ENCODE measurements at regions not wholly inside any gene's neighbourhood (a gene's known extent, or its start where the extent isn't known, plus 50 kb on each side); places are given as distances from the start of the nearest gene placed in this dataset.

DNA sequence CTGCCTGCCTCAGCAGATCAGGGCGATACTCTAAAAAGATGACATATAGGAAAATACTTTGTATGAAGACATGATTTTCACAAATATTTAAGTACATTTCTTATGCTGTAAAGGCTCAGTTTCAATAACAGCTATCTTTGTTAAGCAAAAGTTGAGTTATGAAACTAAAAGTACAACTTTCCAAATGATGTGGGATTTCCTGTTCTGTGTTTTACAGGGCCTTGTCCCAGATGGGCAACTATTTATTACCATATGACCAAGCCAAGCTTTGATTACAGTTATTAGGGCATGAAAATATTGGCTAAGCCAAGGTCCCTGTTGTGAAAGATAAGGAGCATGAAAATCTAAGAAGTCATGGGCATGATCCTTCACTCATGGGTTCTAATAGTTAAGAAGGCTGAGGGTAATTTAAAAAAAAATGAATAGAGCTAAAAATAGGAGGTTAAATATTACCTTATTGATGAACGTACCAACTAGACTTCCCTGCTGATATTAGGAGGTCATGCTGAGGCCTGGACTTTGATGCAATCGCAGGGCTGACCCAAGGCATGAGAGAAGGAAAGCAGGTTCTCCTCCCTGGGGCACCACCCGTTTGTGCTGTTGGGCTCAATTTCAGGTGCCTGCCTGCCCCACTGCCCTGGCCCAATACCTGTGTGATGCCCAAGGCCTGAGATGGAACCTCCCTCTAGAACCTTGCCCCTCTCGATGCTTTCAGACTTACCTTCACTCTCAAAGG lies 294.4 kb upstream of the PRDM1 start:
- Histone ChIP-seq H3K4me3 (no peak overlapping the region), H3K27ac (ENCODE audit: low read depth in 1 of 2, low read length in 1 of 2) (no peak overlapping the region), H3K36me3 (ENCODE audit: control insufficient read depth in 4 of 4, insufficient read depth in 4 of 4, low read length in 4 of 4) (no peaks in the 10 kb centered on the region), H3K9me3 (ENCODE audit: control insufficient read depth in 4 of 4, insufficient read depth in 3 of 4, low read length in 3 of 4) (peaks cover 0 to 2% (median 0%) of the 10 kb centered on the region in 4 donors), H3K27me3 (ENCODE audit: control insufficient read depth in 3 of 3, insufficient read depth in 3 of 3, low read length in 2 of 3) (peaks cover 0 to 5% (median 0%) of the 10 kb centered on the region in 3 donors), H3K9ac (ENCODE audit: insufficient read depth in 1 of 2, low read length in 2 of 2) (no peak overlapping the region), H3K4me1 (ENCODE audit: control insufficient read depth in 5 of 5, insufficient read depth in 5 of 5, low read length in 5 of 5) (peaks cover 0 to 26% (median 3%) of the 10 kb centered on the region in 5 donors)
- ATAC-seq (ENCODE audit: insufficient read depth, low FRiP score) (no peak), DNase-seq (peak in 2 of 3 donors; percentile 29 to 62)
- WGBS, 2 donors = 52 to 61% methylated on average over 5 of the region's 5 CpGs
- TF ChIP-seq, protein P1, sequence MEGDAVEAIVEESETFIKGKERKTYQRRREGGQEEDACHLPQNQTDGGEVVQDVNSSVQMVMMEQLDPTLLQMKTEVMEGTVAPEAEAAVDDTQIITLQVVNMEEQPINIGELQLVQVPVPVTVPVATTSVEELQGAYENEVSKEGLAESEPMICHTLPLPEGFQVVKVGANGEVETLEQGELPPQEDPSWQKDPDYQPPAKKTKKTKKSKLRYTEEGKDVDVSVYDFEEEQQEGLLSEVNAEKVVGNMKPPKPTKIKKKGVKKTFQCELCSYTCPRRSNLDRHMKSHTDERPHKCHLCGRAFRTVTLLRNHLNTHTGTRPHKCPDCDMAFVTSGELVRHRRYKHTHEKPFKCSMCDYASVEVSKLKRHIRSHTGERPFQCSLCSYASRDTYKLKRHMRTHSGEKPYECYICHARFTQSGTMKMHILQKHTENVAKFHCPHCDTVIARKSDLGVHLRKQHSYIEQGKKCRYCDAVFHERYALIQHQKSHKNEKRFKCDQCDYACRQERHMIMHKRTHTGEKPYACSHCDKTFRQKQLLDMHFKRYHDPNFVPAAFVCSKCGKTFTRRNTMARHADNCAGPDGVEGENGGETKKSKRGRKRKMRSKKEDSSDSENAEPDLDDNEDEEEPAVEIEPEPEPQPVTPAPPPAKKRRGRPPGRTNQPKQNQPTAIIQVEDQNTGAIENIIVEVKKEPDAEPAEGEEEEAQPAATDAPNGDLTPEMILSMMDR (IDR thresholded peaks at IDR 0.05; ENCODE audit: control extremely low read depth, extremely low read depth) = no peak

DNA sequence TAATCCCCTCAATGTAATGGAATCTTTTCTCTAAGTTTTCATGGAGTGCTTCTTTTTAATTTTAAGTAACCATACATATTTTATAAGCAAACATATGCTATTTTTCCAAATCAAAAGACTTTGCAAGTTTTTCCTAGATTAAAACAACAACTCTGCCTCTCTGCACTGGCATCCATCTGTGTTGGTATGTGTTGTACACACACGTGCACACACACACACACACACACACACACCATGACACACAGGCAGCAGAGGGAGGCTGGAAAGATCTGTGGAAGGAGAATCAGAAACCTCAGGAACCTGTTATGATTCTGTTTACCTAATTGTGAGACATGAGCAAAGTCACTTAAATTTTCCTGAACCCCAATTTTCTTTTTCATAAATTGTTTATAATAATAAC lies 295.0 kb upstream of the PRDM1 start:
- WGBS, 2 donors = 65 to 67% methylated on average over 1 of the region's 1 CpG
- DNase-seq (peak in 1 of 3 donors; percentile 15), ATAC-seq (ENCODE audit: insufficient read depth, low FRiP score) (no peak)
- Histone ChIP-seq H3K4me1 (ENCODE audit: control insufficient read depth in 5 of 5, insufficient read depth in 5 of 5, low read length in 5 of 5) (peaks cover 0 to 26% (median 3%) of the 10 kb centered on the region in 5 donors), H3K9me3 (ENCODE audit: control insufficient read depth in 4 of 4, insufficient read depth in 3 of 4, low read length in 3 of 4) (peaks cover 0 to 2% (median 0%) of the 10 kb centered on the region in 4 donors), H3K27me3 (ENCODE audit: control insufficient read depth in 3 of 3, insufficient read depth in 3 of 3, low read length in 2 of 3) (peaks cover 0 to 5% (median 0%) of the 10 kb centered on the region in 3 donors), H3K36me3 (ENCODE audit: control insufficient read depth in 4 of 4, insufficient read depth in 4 of 4, low read length in 4 of 4) (no peaks in the 10 kb centered on the region), H3K9ac (ENCODE audit: insufficient read depth in 1 of 2, low read length in 2 of 2) (no peak overlapping the region), H3K4me3 (no peak overlapping the region), H3K27ac (ENCODE audit: low read depth in 1 of 2, low read length in 1 of 2) (no peak overlapping the region)
- TF ChIP-seq, protein P1 (IDR thresholded peaks at IDR 0.05; ENCODE audit: control extremely low read depth, extremely low read depth) = no peak

DNA sequence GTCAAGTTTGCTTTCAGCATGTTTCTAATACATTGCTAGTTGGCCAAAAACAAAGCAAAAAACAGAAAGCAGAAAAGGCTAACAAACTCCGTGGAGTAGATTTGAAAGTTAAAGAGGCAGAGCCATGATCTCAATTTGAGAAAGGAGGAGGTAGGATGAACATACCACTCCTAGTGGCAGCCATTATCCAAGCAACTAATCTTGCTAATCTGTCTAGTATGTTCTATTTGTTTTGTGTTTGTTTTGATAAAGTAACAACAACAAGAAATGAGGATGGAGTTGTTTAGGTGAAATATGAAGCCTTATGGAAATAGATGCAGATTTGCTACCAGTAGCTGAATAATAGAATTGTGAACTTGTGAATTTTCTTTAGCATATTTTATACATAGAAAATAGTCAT lies 295.5 kb upstream of the PRDM1 start:
- H3K4me1 ChIP-seq (ENCODE audit: control insufficient read depth in 5 of 5, insufficient read depth in 5 of 5, low read length in 5 of 5) = peaks cover 0 to 26% (median 4%) of the 10 kb centered on the region in 5 donors
- WGBS, 2 donors = 54 to 75% methylated on average over 1 of the region's 1 CpG
- peaks cover 0 to 2% (median 0%) of the 10 kb centered on the region in 4 donors for H3K9me3 ChIP-seq (ENCODE audit: control insufficient read depth in 4 of 4, insufficient read depth in 3 of 4, low read length in 3 of 4)
- ATAC-seq (ENCODE audit: insufficient read depth, low FRiP score) (no peak), DNase-seq (no peak)
- no peak overlapping the region for H3K9ac ChIP-seq (ENCODE audit: insufficient read depth in 1 of 2, low read length in 2 of 2)
- no peaks in the 10 kb centered on the region for H3K36me3 ChIP-seq (ENCODE audit: control insufficient read depth in 4 of 4, insufficient read depth in 4 of 4, low read length in 4 of 4)
- H3K27me3 ChIP-seq (ENCODE audit: control insufficient read depth in 3 of 3, insufficient read depth in 3 of 3, low read length in 2 of 3) = peaks cover 0 to 3% (median 0%) of the 10 kb centered on the region in 3 donors
- H3K4me3 ChIP-seq = no peak overlapping the region
- TF ChIP-seq, protein P1 (IDR thresholded peaks at IDR 0.05; ENCODE audit: control extremely low read depth, extremely low read depth) = no peak
- H3K27ac ChIP-seq (ENCODE audit: low read depth in 1 of 2, low read length in 1 of 2) = no peak overlapping the region
